ENCODE measurements at regions not wholly inside any gene's neighbourhood (a gene's known extent, or its start where the extent isn't known, plus 50 kb on each side); places are given as distances from the start of the nearest gene placed in this dataset.

DNA sequence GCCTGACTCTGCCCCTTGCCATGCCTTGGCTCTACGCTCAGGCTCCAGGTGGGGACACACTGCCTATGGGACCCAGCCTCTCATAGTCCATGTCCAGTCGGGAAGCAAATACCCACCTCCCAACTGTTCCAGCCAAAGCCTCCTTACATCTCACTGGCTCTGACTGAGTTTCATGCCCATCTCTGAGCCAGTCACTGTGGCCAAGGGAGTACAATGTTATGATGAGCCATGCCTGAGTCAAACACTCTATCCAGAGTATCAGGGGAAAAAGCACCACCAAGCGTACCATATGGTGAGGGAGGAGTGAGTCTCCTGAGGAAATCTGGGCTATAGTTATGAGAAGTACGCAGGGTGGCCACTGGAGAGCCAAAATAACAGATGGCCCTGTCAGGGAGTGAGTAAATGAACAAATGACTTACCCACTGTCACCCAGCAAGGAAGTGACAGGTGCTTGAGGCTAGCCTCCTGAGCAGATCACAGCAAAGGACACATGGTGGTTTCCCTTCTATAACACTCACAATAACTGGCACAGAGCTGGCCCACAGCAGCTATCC lies 236.6 kb upstream of the GJB5 start:
- no peak for DNase-seq

DNA sequence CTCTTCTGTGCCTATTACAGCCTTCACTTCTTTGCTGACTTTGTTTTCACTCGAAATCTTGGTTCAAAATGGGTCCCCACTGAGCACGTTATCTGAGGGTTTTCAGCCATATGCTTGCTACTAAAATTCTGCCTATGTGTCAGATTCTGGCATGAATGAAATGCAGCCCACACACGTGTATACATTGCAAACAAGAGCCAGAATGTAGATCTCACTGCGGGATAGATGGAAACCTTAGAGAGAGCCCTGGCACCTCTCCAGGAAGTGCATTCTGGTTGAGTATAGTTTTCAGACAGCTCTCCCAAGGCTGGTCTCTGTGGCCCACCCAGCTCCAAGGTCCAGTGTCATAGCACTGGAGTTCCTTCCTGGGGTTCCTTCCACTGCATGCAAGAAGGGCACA lies 234.7 kb upstream of the GJB5 start:
- DNase-seq = no peak

DNA sequence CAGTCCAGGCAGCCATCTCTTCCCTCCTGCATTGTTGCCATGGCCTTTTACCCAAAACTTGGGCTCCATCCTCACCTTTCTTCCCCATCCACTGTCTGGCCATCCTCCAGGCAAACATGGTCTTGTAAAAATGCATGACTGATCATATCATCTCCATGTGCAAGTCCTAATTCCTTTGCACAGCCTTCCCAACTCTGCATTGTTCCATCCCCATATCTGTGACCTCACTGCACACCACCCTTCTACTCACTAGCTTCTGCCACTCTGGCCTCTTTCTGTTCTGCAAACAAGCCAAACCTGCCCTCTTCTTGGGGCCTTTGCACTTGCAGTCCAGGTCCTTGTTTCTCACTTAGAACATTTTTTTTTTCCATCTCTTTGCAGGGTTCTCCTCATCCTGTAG lies 230.1 kb upstream of the GJB5 start:
- DNase-seq = no peak

DNA sequence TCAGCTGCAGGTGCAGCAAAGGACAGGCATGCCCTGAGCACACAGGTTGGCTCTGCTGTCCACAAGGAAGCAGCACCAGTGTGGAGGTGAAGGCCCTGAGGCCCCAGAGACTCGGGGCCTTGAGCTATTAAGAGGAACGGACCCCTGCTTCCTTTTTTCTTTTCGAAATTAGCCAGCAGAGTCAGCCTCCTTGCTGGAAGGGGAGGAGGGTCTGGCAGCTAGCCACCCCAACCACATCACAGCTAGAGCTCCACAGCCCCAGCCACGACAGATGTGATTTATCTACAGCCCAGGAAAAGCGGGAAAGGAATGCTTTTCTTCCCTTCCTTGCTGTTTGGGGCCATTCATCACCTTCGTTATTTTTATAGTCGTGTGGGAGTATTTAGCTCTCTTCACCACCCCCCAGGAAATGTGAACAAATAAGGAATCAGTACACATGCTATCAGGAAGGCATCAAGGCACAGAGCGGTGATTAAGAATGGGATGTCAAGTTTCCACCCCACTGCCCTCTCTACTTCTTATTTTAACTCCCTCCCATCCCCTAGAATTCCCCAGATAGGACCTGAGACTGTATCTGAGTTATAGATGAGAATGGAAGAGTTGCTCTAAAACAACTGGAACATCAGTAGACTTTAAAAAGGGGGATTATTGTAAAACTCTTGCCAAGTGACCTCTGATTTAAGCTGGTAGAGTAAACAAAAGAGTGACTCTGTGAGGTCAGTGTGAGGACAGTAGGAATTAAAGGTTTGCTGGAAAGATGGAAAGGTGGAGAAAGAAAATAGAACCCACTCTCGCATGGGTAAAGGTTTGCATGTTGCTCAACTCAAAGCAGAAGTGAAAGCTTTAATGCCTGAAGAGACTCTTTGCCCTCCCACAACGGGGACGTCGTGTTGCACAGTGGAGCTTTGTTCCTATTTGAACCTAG lies 224.7 kb upstream of the GJB5 start:
- DNase-seq = no peak

DNA sequence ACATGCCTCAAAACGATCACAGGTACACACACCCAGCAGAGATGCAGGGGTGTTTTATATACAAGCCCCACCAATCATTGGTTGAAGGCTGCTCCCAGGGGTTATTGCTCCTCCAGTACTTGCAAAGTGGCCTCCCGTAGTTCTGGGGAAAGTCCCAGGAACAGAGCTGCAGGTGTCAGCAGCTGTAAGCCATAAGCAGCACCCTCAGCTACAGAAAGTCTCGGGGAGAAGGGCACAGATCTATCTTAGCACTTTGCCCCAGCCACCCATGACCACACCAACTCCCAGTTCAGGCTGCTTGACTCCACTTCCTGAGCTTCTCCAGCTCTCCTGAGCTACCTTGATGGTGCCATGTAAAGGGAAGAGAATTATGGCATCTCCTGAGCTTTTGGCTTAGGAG lies 222.7 kb upstream of the GJB5 start:
- no peak for DNase-seq

DNA sequence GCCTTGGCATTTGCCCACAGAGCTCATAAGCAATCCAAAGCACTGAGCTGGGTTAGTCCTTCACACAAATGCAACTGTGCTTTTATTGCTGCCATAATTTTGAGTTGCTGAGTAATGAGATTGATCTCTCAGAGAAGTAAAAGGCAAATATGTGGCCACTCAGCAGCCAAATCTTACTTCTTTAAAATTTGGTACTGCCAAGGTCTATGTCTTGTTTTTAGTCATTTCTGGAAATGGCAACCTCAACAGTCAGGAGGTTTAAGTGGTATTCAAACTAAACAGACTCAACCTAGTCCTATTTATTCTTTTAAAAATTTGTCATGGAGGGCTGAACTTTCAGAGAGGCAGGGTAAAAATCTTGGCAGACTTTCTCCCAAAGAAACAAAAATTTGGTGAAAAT lies 216.4 kb upstream of the GJB5 start:
- DNase-seq = no peak

DNA sequence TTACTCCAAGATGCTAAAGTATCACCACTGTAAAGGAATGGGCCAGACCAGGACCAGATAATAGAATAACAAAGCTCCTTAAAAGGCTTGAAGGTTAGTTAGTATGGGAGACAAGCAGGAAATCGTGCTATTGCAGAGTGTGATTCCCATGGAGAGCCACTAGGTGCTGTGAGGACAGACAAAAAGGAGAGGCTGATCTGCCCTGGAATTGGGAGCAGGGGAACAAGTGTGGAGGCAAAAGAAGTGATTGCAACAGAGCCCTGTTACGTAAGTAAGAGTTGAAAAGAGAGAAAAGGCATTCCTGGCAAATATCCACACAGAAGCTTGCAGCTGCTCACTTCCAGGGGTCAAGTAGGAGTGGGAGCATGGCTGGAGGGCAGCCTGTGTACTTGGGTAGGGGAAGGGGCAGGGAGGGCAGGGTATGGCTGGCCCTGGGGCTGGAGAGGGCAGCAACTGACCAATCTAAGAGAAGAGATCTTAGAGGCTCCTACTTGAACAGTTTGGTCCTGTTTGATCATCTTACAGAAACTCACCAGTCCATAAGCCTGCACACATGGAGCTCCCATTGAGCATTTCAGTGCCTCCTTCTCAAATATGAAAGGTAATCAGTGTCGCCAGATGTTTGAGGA lies 207.7 kb upstream of the GJB5 start:
- no peak for DNase-seq

DNA sequence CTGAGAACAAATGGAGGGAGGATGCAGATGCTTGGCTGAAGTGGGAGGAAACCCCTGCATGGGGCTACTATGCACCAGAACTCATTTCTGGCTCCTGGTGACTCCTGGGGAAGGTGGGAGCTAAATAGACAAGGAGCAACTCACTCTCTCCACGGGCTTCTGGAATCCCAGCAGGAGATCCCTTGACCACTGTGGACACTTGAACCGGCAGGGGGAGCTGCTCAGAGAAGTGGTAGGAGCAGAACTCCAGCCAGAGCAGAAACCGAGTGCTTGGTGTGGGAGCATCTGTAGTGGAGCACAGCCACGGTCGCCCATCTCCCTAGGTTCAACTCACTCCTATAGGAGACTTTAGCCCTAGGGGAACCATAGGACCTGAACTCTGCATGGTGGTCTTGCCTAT lies 205.6 kb upstream of the GJB5 start:
- peak; percentile 41 for DNase-seq

DNA sequence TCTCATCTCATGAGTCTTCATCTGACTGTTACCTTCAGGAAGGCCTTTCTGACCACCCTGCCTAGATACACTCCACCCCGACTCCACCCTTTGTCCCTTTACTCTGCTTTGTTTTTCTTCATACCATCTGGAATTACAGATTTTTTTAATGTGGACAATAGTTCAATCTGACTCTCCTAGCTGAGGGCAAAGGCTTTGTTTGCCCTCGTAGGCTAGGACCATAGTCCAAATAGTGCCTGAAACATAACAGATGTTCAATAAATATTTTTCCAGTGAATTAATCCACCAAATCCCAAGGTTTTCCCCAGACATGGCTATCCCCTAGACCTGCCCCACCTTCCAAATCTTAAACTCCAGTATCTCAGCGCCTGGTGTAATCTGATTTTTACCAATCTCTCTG lies 176.5 kb upstream of the GJB5 start:
- no peak for DNase-seq

DNA sequence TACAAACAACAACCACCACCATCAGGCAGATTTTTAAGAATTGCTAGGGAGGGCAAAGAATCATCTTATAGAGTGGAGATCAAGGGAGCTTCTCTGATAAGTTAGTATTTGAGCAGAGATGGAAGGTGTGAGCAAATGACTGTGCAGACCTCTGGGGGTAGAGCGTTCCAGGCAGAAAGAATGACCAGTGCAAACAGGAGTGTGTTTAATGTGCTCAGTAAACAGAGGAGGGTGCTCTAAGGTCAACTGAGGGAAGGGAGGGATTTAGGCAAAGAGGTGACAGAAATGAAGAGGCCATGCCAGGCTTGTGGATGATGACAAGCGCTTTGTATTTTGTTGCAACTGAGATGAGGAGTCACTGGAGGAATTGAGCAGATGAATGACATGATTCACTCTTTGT lies 172.5 kb upstream of the GJB5 start:
- DNase-seq = no peak

DNA sequence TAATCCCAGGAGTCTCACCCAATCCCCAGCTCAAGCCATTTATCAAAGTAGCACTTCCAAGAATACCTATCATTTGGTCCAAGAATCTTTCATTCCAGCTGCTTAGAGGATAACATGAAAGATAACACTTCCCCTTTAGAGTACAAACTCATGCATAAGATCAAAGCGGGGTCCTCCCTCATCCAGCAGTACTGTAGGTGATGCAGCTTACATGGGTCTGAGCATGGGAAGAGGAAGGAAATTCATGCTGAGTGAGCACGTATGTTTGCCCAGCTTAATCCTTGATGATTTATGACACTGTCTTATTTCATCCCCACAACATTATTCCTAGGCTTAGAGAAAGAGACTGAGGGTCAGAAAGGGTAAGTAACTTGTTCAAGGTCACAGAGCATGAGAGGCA lies 167.1 kb upstream of the GJB5 start:
- DNase-seq = no peak

DNA sequence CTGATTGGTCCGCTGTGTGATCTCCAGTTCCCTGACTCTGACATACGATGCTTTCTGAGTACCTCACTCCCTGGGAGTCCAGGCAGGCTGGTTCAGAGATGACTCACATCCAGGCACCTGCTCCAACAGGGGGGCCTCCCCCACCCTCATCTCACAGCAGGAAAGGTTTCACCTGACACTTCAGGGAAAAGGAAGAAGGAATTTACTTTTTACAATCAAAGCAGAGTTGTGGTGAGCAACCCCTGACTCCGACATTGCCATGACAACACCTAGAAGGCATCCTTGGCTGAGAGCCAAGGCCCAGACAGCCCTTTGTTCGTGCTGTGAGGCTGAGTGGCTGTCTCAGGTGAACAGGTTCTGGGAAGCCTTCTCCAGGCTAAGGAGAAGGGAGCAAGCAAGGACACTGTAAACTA lies 164.6 kb upstream of the GJB5 start:
- DNase-seq = no peak

DNA sequence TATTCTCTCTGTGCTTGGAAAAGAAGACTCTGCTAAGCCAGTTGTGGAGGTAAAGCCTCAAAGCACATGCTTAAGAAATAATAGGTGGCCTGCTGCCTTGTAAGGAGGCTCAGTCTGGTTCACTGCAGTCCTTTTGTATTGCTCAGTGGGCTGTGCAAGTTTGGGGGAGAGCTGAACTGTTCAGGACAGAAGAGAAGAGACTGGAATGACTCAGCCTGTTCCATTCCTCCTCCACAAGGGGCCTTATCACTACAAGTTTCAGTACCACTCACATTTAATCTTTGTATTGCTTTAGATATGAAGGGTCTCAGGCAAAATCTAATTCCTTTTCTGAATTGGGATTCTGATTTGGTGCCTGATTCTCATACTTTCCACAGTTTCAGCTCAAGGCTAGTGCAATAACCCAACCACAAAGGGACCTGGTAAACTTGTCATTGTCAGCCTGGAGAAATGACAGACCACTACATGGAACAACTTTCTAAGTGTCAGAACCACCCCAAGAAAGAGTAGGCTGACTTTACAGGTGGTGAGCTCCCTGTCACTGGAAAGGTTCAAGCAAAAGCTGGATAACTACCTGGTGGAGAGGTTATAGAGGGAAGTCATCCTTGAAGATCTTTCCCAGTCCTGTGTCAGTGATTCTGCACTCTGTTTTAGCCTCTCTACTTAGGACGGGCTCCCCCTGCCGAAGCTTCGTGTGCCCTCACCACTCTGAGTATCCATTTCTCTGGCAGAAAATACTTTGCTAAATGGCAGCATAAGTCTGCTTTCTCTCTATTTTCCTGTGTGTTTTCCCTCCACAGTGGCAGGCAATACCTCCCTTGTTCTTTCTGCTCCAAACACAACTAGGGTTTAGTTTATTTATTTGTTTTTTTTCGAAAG lies 162.9 kb upstream of the GJB5 start:
- DNase-seq = no peak

DNA sequence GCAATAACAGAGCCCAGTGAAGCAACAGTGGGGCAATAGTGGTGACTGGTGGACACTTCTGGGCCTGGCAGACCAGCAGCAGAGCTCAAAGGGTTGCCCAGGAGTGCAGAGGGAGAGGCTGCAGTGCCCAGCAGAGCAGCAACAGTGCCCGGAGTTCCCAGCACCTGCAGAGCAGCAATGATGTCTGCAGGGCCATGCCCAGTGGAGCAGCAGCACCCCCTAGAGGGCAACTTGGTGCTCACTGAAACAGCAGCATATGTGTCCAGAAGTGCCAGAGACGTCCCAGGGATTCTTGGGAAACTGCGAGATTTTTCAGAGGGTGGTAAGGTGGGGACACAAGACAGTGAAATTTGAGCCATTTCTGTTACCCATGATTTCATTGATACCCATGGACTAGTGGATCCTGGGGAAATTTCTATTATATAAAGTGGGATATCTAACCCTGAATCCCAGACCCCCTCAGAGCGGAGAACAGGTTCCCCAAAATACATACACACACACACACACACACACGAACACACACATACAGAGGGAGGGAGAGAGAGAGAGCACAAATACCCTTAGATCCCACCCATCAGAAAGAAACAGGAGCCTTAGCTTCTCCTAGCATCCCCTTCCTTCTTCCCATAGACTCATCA lies 156.9 kb upstream of the GJB5 start:
- peak; percentile 65 for DNase-seq

DNA sequence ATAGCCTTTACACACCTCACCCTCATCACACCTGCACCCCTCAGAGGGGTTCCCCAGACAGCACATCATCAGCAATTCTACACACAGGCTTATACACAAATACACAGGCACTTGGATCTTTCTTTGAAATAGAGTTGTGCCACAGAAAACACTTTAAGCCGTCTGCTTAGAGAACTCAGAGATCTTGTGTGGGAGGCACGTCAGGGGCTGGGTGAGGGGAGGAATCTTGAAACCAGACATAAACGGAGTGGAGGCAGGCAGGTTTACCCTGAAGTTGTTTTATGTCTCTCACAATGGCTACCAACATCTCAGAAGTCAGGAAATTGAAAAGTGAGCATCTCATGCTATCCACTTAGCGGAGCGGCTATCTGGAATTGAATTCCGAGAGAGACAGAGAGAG lies 151.9 kb upstream of the GJB5 start:
- no peak for DNase-seq

DNA sequence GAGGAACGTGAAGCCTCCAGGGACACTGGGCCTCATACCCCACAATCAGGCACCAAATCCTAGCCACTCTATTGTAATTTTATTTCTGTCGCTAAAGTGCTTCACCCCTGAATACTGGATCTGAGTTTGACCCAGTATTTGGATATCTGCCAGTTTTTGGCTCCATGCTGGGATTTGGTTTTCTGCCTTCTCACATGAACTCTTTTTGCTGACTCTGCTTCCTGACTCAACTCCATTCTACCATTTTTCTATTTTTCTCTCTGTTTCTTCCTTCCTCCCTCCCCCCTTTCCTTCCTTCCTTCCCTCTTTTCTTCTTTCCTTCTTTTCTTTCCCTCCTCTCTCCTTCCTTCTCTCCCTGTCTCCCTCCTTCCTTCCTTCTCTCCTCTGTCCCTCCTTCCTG lies 151.3 kb upstream of the GJB5 start:
- DNase-seq = no peak

DNA sequence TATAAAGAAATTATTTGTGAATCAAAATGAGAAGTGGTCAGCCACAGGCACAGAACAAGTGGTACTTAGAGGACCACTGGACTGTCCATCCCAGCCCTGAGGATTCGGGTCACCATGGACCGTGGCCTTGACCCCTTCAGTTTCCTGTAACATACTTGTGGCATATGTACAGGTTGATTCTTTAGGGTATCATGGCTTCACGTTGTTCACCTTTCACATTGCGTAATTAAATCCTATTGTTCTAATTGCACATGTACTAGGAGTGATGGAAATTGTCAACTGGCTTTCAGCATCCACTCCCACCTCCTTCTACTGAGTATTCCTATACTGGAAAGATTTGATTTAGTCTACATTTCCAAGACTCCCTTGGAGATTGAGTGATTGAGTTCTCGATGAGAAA lies 148.3 kb upstream of the GJB5 start:
- DNase-seq = no peak

DNA sequence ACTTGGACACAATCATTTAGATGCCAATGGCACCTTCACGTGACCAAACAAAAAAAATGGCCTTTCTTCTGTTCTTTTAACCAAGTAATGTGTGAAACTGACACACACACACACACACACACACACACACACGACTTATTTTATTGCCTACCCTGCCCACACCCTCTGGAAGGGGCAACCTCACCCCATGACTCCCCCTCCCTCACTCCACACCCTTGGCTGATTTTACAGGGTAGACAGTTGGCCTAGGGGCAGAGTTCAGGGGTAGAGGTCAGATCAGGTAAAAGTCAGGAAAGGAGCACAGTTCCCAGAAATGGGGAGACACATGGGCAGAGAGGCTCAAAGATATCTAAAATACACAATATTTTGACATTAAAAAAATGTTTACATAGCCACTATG lies 144.8 kb upstream of the GJB5 start:
- DNase-seq = no peak

DNA sequence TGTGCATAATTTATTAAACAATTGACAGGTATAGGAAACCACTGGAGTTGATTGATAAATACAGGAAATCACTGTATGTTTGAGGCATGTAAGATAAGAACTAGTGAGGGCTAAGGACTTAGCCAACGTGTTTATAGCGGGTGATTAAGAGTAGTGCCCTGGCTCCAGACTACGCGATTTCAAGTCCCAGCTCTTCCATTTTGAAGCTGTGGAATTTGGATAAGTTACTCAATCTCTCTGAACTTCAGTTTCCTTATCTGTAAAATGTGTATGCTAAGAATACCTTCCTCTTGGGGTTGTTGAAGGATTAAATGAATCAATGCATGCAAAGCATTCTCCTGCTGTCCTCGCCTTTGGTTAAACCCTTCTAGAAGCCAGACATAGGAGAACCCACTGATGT lies 143.3 kb upstream of the GJB5 start:
- DNase-seq = no peak

DNA sequence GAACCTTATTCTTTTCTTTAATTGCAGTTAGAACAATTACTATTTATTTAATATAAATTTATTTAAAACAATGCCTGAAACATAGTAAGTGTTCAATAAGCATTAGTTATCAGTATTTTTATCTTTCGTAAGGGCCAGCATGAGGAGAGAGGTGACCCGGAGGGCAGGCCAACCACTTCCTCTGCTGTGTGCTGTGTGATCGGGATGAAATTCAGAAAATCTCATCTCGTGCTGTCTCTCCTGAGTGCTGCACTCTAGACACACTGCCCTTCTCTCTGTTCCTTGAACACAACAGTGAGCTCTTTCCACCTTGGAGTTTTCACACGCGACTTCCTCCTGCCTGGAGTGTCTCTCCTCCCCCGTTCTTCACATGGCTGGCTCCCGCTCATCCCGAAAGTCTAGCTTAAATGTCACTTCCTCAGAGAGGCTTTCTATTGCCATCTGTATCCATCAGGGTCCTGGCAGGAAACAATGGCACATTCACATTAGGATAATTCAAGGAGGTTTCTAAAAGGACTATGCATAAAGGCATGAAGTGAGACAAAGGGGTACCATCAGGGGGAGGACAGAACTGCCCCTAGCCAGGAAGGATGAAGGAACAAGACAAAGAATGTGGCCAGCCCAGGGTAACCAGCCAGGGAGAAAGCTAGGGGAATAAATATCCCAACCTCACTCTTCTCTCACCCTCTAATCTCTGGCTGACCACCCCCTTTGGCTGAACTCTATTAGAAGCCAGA lies 142.6 kb upstream of the GJB5 start:
- DNase-seq = no peak

DNA sequence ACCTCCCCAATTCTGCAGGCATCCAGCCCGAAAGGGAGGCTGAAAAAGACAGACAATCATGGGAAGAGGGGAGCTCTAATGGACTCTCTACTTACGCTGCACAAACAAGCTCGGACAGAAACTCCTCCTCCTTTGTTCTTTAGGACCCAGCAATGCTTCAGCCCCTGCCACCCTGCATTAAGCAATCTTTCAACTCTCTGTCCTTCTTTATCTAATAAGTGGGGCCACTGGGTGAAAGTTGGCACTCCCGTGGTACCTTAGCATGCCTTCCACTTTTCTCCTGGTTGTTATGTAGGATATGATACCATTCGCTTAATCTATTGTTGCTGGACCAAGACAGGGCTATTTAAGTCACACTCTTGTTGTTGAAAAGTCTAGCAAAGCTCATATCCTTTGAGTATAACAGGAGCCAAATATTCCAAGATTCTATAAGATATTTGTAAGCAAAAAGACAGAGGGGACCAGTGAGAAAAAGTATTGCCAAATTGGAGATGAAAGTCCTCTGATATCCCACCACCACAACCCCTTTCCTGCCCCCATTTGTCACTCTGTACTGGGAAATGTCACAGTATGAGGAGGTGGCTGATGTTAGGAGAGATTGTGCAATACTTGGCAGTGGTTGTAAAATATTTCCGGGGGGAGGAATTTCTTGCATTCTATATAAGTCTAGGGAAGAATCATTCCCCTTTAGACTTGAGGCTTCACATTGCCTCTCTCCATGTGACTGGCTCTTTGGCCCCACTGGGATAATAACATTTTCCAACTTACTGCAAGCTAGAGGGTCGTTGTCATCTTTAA lies 137.3 kb upstream of the GJB5 start:
- no peak for DNase-seq
